SK-N-SH treated with all-trans-retinoic acid at 6 μM for 48 hours (cell line): ENCODE measurements at regions not wholly inside any gene's neighbourhood (a gene's known extent, or its start where the extent isn't known, plus 50 kb on each side); places are given as distances from the start of the nearest gene placed in this dataset.
"Not testable (repeated sequence)": the region's sequence is repeated elsewhere in the genome, so short reads cannot be mapped to it uniquely, and the experiment has no call there.

Experiments used
- ATAC-seq: fragments of 200-7000 bp; cut with Tn5 transposase; 3 replicates; pipeline ENCODE4 v1.9.1; 2020; ENCODE audit warnings: mild to moderate bottlenecking, moderate library complexity
- ARNTL ChIP-seq: fragments of 450-650 bp; formaldehyde crosslinking; IDR thresholded peaks from 2 replicates; pipeline ENCODE4 v1.5.0; 2020; ENCODE audit warnings: low read depth, mild to moderate bottlenecking, moderate library complexity, borderline replicate concordance
- BACH2 ChIP-seq: fragments of 250-450 bp; sonication (Bioruptor Pico); IDR thresholded peaks from 2 replicates; pipeline ENCODE4 v1.9.0; 2021; ENCODE audit warnings: mild to moderate bottlenecking, borderline replicate concordance
- CSDC2 ChIP-seq: fragments of 250-450 bp; sonication (Bioruptor Pico); IDR thresholded peaks from 2 replicates; pipeline ENCODE4 v1.5.0; 2020; ENCODE audit warnings: mild to moderate bottlenecking, moderate library complexity
- ESRRG ChIP-seq: fragments of 250-450 bp; sonication (Bioruptor Pico); IDR thresholded peaks from 2 replicates; pipeline ENCODE4 v1.6.1; 2021; ENCODE audit warnings: mild to moderate bottlenecking
- GLIS3 ChIP-seq: fragments of 250-450 bp; sonication (Bioruptor Pico); IDR thresholded peaks from 2 replicates; pipeline ENCODE4 v1.5.0; 2020; ENCODE audit warnings: mild to moderate bottlenecking, moderate library complexity
- ISL1 ChIP-seq: fragments of 250-450 bp; sonication (Bioruptor Pico); IDR thresholded peaks from 2 replicates; pipeline ENCODE4 v2.1.2; 2022; ENCODE audit warnings: mild to moderate bottlenecking, moderate library complexity
- OSR1 ChIP-seq: fragments of 250-450 bp; sonication (Bioruptor Pico); IDR thresholded peaks from 2 replicates; pipeline ENCODE4 v1.8.0; 2022; ENCODE audit warnings: moderate library complexity, mild to moderate bottlenecking, inconsistent platforms
- PPARA ChIP-seq: fragments of 250-450 bp; sonication (Bioruptor Pico); IDR thresholded peaks from 2 replicates; pipeline ENCODE4 v1.5.0; 2020; ENCODE audit warnings: mild to moderate bottlenecking, borderline replicate concordance
- RARB ChIP-seq: fragments of 250-450 bp; sonication (Bioruptor Pico); IDR thresholded peaks from 2 replicates; pipeline ENCODE4 v1.8.0; 2021; ENCODE audit warnings: mild to moderate bottlenecking, moderate library complexity
- SNAI2 ChIP-seq: fragments of 250-450 bp; sonication (Bioruptor Pico); IDR thresholded peaks from 2 replicates; pipeline ENCODE4 v1.5.0; 2020; ENCODE audit warnings: mild to moderate bottlenecking, moderate library complexity
- TOX ChIP-seq: fragments of 250-450 bp; sonication (Bioruptor Pico); IDR thresholded peaks from 2 replicates; pipeline ENCODE4 v1.8.0; 2021; ENCODE audit warnings: mild to moderate bottlenecking, moderate library complexity, borderline replicate concordance
- ZC3H10 ChIP-seq: fragments of 250-450 bp; sonication (Bioruptor Pico); IDR thresholded peaks from 2 replicates; pipeline ENCODE4 v1.5.1; 2021; ENCODE audit warnings: mild to moderate bottlenecking, moderate library complexity
- ZFP3 ChIP-seq: fragments of 250-450 bp; sonication (Bioruptor Pico); IDR thresholded peaks from 2 replicates; pipeline ENCODE4 v1.5.0; 2020; ENCODE audit warnings: mild to moderate bottlenecking, moderate library complexity
- ZFP30 ChIP-seq: fragments of 450-650 bp; formaldehyde crosslinking; IDR thresholded peaks from 2 replicates; pipeline ENCODE4 v1.5.0; 2022; ENCODE audit warnings: mild to moderate bottlenecking, moderate library complexity
- ZNF565 ChIP-seq: fragments of 450-650 bp; formaldehyde crosslinking; conservative IDR thresholded peaks from 2 replicates; pipeline ENCODE4 v1.5.0; 2020; ENCODE audit warnings: low read depth, mild to moderate bottlenecking, moderate library complexity
- ZNF70 ChIP-seq: fragments of 450-650 bp; formaldehyde crosslinking; IDR thresholded peaks from 2 replicates; pipeline ENCODE4 v1.5.0; 2020; ENCODE audit warnings: mild to moderate bottlenecking, moderate library complexity
- ZNF8 ChIP-seq: fragments of 450-650 bp; formaldehyde crosslinking; IDR thresholded peaks from 2 replicates; pipeline ENCODE4 v1.5.0; 2020; ENCODE audit warnings: mild to moderate bottlenecking, moderate library complexity
- TF ChIP-seq, protein P1 (sequence below): fragments of 250-450 bp; sonication (Bioruptor Pico); IDR thresholded peaks from 2 replicates; pipeline ENCODE4 v1.8.0; 2020; ENCODE audit warnings: mild to moderate bottlenecking, moderate library complexity, borderline replicate concordance
- TF ChIP-seq, protein P2 (sequence below): fragments of 250-450 bp; sonication (Bioruptor Pico); IDR thresholded peaks from 2 replicates; pipeline ENCODE4 v1.5.1; 2020; ENCODE audit warnings: low read depth, mild to moderate bottlenecking, moderate library complexity
- TF ChIP-seq, protein P3 (sequence below): fragments of 250-450 bp; sonication (Bioruptor Pico); IDR thresholded peaks from 2 replicates; pipeline ENCODE4 v1.8.0; 2021; ENCODE audit warnings: low read depth, mild to moderate bottlenecking, moderate library complexity, borderline replicate concordance
- TF ChIP-seq, protein P4 (sequence below): fragments of 250-450 bp; sonication (Bioruptor Pico); IDR thresholded peaks from 2 replicates; pipeline ENCODE4 v1.5.1; 2021; ENCODE audit warnings: mild to moderate bottlenecking, moderate library complexity

DNA sequence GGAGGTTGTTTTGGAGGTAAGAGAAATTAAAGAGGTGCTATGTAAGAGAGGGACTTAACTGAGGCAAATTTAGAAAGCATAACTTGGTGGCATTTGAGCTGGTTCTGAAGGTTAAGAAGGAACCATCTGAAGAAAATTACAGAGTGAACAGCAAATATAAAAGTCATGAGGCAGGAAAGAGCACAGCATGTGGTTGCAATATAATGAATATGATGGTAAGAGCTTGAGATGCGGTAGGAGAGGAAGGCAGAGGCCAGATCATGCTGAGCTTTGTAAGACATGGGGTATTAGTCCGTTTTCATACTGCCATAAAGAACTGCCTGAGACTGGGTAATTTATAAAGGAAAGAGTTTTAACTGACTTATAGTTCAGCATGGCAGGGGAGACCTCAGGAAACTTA lies 279.1 kb downstream of the UTRN start (continued):
- TF ChIP-seq, protein P1, sequence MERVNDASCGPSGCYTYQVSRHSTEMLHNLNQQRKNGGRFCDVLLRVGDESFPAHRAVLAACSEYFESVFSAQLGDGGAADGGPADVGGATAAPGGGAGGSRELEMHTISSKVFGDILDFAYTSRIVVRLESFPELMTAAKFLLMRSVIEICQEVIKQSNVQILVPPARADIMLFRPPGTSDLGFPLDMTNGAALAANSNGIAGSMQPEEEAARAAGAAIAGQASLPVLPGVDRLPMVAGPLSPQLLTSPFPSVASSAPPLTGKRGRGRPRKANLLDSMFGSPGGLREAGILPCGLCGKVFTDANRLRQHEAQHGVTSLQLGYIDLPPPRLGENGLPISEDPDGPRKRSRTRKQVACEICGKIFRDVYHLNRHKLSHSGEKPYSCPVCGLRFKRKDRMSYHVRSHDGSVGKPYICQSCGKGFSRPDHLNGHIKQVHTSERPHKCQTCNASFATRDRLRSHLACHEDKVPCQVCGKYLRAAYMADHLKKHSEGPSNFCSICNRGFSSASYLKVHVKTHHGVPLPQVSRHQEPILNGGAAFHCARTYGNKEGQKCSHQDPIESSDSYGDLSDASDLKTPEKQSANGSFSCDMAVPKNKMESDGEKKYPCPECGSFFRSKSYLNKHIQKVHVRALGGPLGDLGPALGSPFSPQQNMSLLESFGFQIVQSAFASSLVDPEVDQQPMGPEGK (CRISPR knock-in tag): no peak
- TF ChIP-seq ZC3H10 (CRISPR knock-in tag) (no peak), GLIS3 (CRISPR knock-in tag) (no peak), ZNF8 (no peak), ARNTL (CRISPR knock-in tag) (no peak)

DNA sequence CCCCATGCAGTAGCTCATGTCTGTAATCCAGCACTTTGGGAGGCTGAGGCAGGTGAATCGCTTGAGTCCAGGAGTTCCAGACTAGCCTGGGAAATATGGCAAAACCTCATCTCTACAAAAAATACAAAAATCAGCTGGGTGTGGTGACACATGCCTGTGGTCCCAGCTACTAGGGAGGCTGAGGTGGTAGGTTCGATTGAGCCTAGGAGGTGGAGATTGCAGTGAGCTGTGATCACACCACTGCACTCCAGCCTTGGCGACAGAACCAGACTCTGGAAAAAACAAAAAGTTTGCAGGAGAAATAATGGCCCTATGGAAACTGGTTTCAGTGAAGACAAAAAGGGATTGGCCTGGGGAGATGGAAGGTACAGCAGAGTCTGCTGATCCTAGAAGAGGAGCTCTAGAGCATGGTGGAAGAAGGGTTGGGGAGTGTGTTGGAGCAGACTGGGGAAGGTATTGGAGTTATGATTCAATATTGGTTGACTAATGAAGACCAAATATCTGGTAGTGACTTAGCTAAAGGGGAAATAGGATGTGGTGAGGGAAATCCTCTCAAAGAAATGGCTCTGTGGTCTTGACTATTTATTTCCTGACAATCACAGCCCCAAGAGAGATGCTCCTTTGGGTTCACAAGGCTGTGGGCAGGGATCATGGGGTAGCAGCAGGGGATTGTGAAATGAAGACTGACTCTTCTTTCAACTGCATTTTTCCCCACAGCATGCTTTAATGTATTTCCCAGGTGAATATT lies 281.9 kb downstream of the UTRN start:
- ATAC-seq: no peak

DNA sequence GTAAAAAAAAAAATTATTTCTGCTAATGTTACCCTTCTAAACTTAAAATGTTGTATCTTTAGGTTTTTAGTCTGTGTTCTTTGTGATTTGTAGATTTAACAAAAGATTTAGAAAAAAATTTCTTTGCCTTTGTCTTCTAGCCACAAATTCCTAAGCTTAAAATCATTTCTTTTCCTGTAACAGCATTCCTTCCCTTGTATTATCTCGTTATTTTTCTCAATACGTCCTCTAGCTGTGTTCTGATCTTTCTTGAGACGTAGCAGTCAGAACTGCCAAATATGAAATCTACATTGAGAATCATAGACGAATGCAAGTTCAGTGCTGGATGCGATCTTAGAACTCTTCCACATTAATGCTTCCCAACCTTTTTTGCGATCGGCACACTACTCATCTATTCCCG lies 283.1 kb downstream of the UTRN start:
- ATAC-seq: no peak
- TF ChIP-seq ZFP3 (CRISPR knock-in tag) (no peak), RARB (CRISPR knock-in tag) (no peak), ZNF565 (CRISPR knock-in tag) (no peak), BACH2 (CRISPR knock-in tag) (no peak), GLIS3 (CRISPR knock-in tag) (no peak), ZNF70 (no peak), ESRRG (no peak), ARNTL (CRISPR knock-in tag) (no peak), ZC3H10 (CRISPR knock-in tag) (no peak), ZFP30 (CRISPR knock-in tag) (no peak), CSDC2 (CRISPR knock-in tag) (no peak), SNAI2 (CRISPR knock-in tag) (no peak), TOX (CRISPR knock-in tag) (no peak), OSR1 (CRISPR knock-in tag) (no peak)
- TF ChIP-seq, protein P2, sequence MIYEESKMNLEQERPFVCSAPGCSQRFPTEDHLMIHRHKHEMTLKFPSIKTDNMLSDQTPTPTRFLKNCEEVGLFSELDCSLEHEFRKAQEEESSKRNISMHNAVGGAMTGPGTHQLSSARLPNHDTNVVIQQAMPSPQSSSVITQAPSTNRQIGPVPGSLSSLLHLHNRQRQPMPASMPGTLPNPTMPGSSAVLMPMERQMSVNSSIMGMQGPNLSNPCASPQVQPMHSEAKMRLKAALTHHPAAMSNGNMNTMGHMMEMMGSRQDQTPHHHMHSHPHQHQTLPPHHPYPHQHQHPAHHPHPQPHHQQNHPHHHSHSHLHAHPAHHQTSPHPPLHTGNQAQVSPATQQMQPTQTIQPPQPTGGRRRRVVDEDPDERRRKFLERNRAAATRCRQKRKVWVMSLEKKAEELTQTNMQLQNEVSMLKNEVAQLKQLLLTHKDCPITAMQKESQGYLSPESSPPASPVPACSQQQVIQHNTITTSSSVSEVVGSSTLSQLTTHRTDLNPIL (CRISPR knock-in tag): no peak
- TF ChIP-seq, protein P3, sequence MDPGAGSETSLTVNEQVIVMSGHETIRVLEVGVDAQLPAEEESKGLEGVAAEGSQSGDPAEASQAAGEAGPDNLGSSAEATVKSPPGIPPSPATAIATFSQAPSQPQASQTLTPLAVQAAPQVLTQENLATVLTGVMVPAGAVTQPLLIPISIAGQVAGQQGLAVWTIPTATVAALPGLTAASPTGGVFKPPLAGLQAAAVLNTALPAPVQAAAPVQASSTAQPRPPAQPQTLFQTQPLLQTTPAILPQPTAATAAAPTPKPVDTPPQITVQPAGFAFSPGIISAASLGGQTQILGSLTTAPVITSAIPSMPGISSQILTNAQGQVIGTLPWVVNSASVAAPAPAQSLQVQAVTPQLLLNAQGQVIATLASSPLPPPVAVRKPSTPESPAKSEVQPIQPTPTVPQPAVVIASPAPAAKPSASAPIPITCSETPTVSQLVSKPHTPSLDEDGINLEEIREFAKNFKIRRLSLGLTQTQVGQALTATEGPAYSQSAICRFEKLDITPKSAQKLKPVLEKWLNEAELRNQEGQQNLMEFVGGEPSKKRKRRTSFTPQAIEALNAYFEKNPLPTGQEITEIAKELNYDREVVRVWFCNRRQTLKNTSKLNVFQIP: no peak
- TF ChIP-seq, protein P4, sequence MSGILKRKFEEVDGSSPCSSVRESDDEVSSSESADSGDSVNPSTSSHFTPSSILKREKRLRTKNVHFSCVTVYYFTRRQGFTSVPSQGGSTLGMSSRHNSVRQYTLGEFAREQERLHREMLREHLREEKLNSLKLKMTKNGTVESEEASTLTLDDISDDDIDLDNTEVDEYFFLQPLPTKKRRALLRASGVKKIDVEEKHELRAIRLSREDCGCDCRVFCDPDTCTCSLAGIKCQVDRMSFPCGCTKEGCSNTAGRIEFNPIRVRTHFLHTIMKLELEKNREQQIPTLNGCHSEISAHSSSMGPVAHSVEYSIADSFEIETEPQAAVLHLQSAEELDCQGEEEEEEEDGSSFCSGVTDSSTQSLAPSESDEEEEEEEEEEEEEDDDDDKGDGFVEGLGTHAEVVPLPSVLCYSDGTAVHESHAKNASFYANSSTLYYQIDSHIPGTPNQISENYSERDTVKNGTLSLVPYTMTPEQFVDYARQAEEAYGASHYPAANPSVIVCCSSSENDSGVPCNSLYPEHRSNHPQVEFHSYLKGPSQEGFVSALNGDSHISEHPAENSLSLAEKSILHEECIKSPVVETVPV (CRISPR knock-in tag): no peak
- TF ChIP-seq, all 23 proteins: peak for 0

More for the DNA sequence above, 281.9 kb downstream of the UTRN start:
- TF ChIP-seq BACH2 (CRISPR knock-in tag) (no peak), ISL1 (CRISPR knock-in tag) (no peak), GLIS3 (CRISPR knock-in tag) (no peak), OSR1 (CRISPR knock-in tag) (no peak), ZC3H10 (CRISPR knock-in tag) (no peak), PPARA (no peak), ARNTL (CRISPR knock-in tag) (no peak), ZFP30 (CRISPR knock-in tag) (no peak), ZNF70 (no peak)
- TF ChIP-seq, protein P2 (CRISPR knock-in tag): no peak
- TF ChIP-seq, protein P1 (CRISPR knock-in tag): no peak
- TF ChIP-seq, protein P3: no peak

DNA sequence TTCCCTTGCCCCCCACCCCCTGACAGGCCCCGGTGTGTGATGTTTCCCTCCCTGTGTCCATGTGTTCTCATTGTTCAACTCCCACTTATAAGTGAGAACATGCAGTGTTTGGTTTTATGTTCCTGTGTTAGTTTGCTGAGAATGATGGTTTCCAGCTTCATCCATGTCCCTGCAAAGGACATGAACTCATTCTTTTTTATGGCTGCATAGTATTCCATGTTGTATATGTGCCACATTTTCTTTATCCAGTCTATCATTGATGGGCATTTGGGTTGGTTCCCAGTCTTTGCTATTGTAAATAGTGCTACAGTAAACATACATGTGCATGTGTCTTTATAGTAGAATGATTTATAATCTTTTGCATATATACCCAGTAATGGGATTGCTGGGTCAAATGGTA lies 287.4 kb downstream of the UTRN start:
- not testable (repeated sequence) for ATAC-seq
